ENCODE measurements at regions not wholly inside any gene's neighbourhood (a gene's known extent, or its start where the extent isn't known, plus 50 kb on each side); places are given as distances from the start of the nearest gene placed in this dataset.

DNA sequence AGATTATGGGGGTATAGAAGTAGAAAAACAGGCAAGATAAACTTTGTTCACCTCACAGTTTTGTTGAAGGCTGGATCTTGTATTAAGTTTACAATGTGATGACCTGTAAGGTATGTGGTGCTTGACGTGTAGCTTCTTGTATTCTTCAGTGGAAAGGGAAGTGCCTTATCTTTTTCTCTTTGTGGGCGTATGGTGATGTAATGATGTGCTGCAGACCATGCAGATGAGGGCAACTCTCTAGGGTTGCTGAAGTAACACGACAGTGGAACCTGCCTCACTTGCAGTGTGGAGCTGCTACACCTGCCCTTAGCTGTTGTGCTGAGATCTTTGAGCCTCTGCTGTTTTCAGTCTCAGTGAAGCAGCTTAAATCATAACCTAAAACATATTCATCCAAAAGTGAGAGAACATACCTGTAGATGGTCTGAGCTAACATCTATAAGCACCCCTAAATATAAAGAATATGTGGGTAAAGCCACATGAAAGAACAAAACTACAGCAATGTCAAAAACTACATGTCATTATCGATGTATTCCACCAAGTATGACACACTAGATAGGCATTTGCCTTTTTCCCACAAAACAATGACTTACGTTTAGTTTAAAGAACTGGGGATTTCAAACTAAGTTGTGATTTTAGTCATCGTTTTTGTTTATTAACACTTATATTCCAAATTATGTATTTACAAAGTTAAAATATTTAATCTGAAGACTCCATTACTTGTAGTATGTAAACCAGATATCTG lies 1144.1 kb downstream of the CNTNAP5 start:
- TF ChIP-seq, protein P1, sequence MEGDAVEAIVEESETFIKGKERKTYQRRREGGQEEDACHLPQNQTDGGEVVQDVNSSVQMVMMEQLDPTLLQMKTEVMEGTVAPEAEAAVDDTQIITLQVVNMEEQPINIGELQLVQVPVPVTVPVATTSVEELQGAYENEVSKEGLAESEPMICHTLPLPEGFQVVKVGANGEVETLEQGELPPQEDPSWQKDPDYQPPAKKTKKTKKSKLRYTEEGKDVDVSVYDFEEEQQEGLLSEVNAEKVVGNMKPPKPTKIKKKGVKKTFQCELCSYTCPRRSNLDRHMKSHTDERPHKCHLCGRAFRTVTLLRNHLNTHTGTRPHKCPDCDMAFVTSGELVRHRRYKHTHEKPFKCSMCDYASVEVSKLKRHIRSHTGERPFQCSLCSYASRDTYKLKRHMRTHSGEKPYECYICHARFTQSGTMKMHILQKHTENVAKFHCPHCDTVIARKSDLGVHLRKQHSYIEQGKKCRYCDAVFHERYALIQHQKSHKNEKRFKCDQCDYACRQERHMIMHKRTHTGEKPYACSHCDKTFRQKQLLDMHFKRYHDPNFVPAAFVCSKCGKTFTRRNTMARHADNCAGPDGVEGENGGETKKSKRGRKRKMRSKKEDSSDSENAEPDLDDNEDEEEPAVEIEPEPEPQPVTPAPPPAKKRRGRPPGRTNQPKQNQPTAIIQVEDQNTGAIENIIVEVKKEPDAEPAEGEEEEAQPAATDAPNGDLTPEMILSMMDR (IDR thresholded peaks at IDR 0.05): no peak
- TF ChIP-seq POLR2A (IDR thresholded peaks at IDR 0.05): no peak

Measured in right lobe of liver (tissue), 4 donors.